Uterus (tissue), 2 donors: ENCODE measurements at regions not wholly inside any gene's neighbourhood (a gene's known extent, or its start where the extent isn't known, plus 50 kb on each side); places are given as distances from the start of the nearest gene placed in this dataset.

Experiments
- CTCF ChIP-seq, 4 experiments: fragments of 200-600 bp in 2 of 4; fragments of 450-650 bp in 2 of 4; sonication (generic) in 2 of 4; IDR thresholded peaks; one replicate each; pipeline ENCODE4 v1.5.1; 2016 to 2019; ENCODE audit warnings: antibody characterized with exemption in 4 of 4, mild to moderate bottlenecking in 2 of 4, moderate library complexity in 1 of 4
- POLR2A ChIP-seq, 2 donors: fragments of 450-650 bp; IDR thresholded peaks; one replicate each; pipeline ENCODE4 v1.6.1; 2016; ENCODE audit warnings: antibody characterized with exemption in 2 of 2, mild to moderate bottlenecking in 1 of 2, moderate library complexity in 1 of 2

GRCh38 chr6:122049341-122049740 is 350.1 kb upstream of the HSF2 start:
- TF ChIP-seq POLR2A (IDR thresholded peaks at IDR 0.05) = no peak
- TF ChIP-seq CTCF (IDR thresholded peaks at IDR 0.05) = no peak
